22Rv1 (cell line): ENCODE measurements at regions not wholly inside any gene's neighbourhood (a gene's known extent, or its start where the extent isn't known, plus 50 kb on each side); places are given as distances from the start of the nearest gene placed in this dataset.

Source experiments
- ZFX ChIP-seq: fragments of 450-650 bp; IDR thresholded peaks from 2 replicates; pipeline ENCODE4 v1.6.1; 2017; ENCODE audit warnings: antibody characterized with exemption, borderline replicate concordance
- TF ChIP-seq, protein P1 (sequence below): fragments of 450-650 bp; IDR thresholded peaks from 2 replicates; pipeline ENCODE4 v1.5.1; 2017; ENCODE audit warnings: mild to moderate bottlenecking

DNA sequence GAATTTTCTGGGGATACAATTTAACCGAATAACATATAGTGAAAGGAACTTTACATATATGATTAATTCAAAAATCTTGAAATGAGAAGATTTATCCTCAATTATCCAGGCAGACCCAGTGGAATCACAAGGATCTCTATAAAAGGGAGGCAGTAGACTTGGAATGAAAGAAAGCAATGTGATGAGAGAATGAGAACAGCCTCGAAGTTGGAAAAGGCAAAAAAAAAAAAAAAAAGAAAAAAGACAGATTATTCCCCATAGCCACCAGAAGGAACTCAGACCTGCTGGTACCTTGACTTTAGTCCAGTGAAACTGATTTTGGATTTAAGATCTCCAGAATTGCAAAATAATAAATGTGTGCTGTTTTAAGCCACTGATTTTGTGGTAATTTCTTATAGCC is 416.3 kb upstream of the OR4E1 start:
- TF ChIP-seq, protein P1, sequence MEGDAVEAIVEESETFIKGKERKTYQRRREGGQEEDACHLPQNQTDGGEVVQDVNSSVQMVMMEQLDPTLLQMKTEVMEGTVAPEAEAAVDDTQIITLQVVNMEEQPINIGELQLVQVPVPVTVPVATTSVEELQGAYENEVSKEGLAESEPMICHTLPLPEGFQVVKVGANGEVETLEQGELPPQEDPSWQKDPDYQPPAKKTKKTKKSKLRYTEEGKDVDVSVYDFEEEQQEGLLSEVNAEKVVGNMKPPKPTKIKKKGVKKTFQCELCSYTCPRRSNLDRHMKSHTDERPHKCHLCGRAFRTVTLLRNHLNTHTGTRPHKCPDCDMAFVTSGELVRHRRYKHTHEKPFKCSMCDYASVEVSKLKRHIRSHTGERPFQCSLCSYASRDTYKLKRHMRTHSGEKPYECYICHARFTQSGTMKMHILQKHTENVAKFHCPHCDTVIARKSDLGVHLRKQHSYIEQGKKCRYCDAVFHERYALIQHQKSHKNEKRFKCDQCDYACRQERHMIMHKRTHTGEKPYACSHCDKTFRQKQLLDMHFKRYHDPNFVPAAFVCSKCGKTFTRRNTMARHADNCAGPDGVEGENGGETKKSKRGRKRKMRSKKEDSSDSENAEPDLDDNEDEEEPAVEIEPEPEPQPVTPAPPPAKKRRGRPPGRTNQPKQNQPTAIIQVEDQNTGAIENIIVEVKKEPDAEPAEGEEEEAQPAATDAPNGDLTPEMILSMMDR = no peak
- no peak for TF ChIP-seq ZFX
